HEK293 (cell line): ENCODE measurements at regions not wholly inside any gene's neighbourhood (a gene's known extent, or its start where the extent isn't known, plus 50 kb on each side); places are given as distances from the start of the nearest gene placed in this dataset.
"Not testable (repeated sequence)": the region's sequence is repeated elsewhere in the genome, so short reads cannot be mapped to it uniquely, and the experiment has no call there.

ENCODE experiments used
- CTCF ChIA-PET: fragments of 350-600 bp; formaldehyde crosslinking; extraction: SDS; loops from one replicate; lab custom pipeline; 2021; ENCODE audit warnings: antibody characterized with exemption; lab: Yijun Ruan, JAX
- POLR2A ChIA-PET: fragments of 300-600 bp; formaldehyde crosslinking; extraction: SDS; loops from one replicate; lab custom pipeline; 2020; ENCODE audit warnings: antibody characterized with exemption, inconsistent platforms; lab: Yijun Ruan, JAX
- H3K27ac ChIP-seq: fragments of 200-500 bp; sonication (Bioruptor generic); 2 replicates; pipeline ENCODE4 v1.5.1; 2014; ENCODE audit warnings: low read depth, low read length, control low read depth, inconsistent platforms; ENCODE audit errors: extremely low read depth
- H3K36me3 ChIP-seq, 2 experiments: fragments of 200-500 bp in 1 of 2; sonication (Bioruptor generic) in 1 of 2; 1 replicate in 1 of 2; 2 replicates in 1 of 2; pipeline ENCODE4 v1.5.1; 2014 to 2017; ENCODE audit warnings: inconsistent platforms in 2 of 2, low read length in 2 of 2; ENCODE audit not compliant: control insufficient read depth in 2 of 2, insufficient read depth in 1 of 2
- H3K4me1 ChIP-seq: fragments of 200-500 bp; sonication (Bioruptor generic); 2 replicates; pipeline ENCODE4 v1.5.1; 2014; ENCODE audit warnings: mild to moderate bottlenecking, low read length, inconsistent platforms; ENCODE audit not compliant: control insufficient read depth, insufficient read depth
- H3K4me3 ChIP-seq: 2 replicates; pipeline ENCODE4 v1.5.1; 2011; ENCODE audit warnings: low read depth, mild to moderate bottlenecking, control low read depth, low read length, moderate library complexity
- H3K9me3 ChIP-seq: fragments of 200-500 bp; sonication (Bioruptor generic); 2 replicates; pipeline ENCODE4 v1.5.1; 2014; ENCODE audit warnings: low read depth, low read length, inconsistent platforms; ENCODE audit not compliant: control insufficient read depth, insufficient read depth
- HOXD13 ChIP-seq: sonication (generic); formaldehyde crosslinking; IDR thresholded peaks from 2 replicates; pipeline ENCODE4 v1.8.0; 2022; ENCODE audit warnings: missing genetic modification reagents, borderline replicate concordance
- KLF16 ChIP-seq: fragments of 450-650 bp; formaldehyde crosslinking; IDR thresholded peaks from 2 replicates; pipeline ENCODE4 v1.5.1; 2017; ENCODE audit warnings: missing biosample characterization, missing genetic modification characterization
- SCRT2 ChIP-seq: fragments of 450-650 bp; formaldehyde crosslinking; IDR thresholded peaks from 2 replicates; pipeline ENCODE4 v1.5.1; 2016; ENCODE audit warnings: missing biosample characterization, missing genetic modification characterization
- ZBTB20 ChIP-seq: fragments of 450-650 bp; formaldehyde crosslinking; IDR thresholded peaks from 2 replicates; pipeline ENCODE4 v1.5.1; 2016; ENCODE audit warnings: missing biosample characterization, missing genetic modification characterization
- ZFP37 ChIP-seq: fragments of 450-650 bp; formaldehyde crosslinking; IDR thresholded peaks from 2 replicates; pipeline ENCODE4 v1.5.1; 2016; ENCODE audit warnings: missing biosample characterization, missing genetic modification characterization
- ZNF140 ChIP-seq: fragments of 450-650 bp; formaldehyde crosslinking; IDR thresholded peaks from 2 replicates; pipeline ENCODE4 v1.5.1; 2016; ENCODE audit warnings: missing biosample characterization, missing genetic modification characterization
- ZNF248 ChIP-seq: fragments of 450-650 bp; formaldehyde crosslinking; IDR thresholded peaks from 2 replicates; pipeline ENCODE4 v1.5.1; 2017; ENCODE audit warnings: missing biosample characterization, missing genetic modification characterization
- ZNF416 ChIP-seq: fragments of 450-650 bp; formaldehyde crosslinking; IDR thresholded peaks from 2 replicates; pipeline ENCODE4 v1.5.1; 2016; ENCODE audit warnings: missing biosample characterization, missing genetic modification characterization
- ZNF423 ChIP-seq: fragments of 450-650 bp; formaldehyde crosslinking; IDR thresholded peaks from 2 replicates; pipeline ENCODE4 v1.5.1; 2016; ENCODE audit warnings: missing biosample characterization, missing genetic modification characterization
- ZNF433 ChIP-seq: fragments of 450-650 bp; formaldehyde crosslinking; IDR thresholded peaks from 2 replicates; pipeline ENCODE4 v1.5.1; 2016; ENCODE audit warnings: missing biosample characterization, missing genetic modification characterization, low read depth
- ZNF473 ChIP-seq: fragments of 450-650 bp; formaldehyde crosslinking; IDR thresholded peaks from 2 replicates; pipeline ENCODE4 v1.5.1; 2017; ENCODE audit warnings: missing biosample characterization, missing genetic modification characterization
- ZNF571 ChIP-seq: fragments of 450-650 bp; formaldehyde crosslinking; IDR thresholded peaks from 2 replicates; pipeline ENCODE4 v1.5.0; 2017; ENCODE audit warnings: missing biosample characterization, missing genetic modification characterization
- ZNF677 ChIP-seq: fragments of 450-650 bp; IDR thresholded peaks from 2 replicates; pipeline ENCODE4 v1.5.0; 2018; ENCODE audit warnings: missing biosample characterization, mild to moderate bottlenecking, missing genetic modification characterization, moderate library complexity
- ZNF776 ChIP-seq: fragments of 450-650 bp; formaldehyde crosslinking; IDR thresholded peaks from 2 replicates; pipeline ENCODE4 v1.5.0; 2017; ENCODE audit warnings: missing biosample characterization, missing genetic modification characterization, borderline replicate concordance
- ZNF791 ChIP-seq: fragments of 450-650 bp; formaldehyde crosslinking; IDR thresholded peaks from 2 replicates; pipeline ENCODE4 v1.5.1; 2016; ENCODE audit warnings: missing biosample characterization, missing genetic modification characterization
- TF ChIP-seq, protein P1 (sequence below): fragments of 450-650 bp; formaldehyde crosslinking; IDR thresholded peaks from 2 replicates; pipeline ENCODE4 v1.5.1; 2016; ENCODE audit warnings: missing biosample characterization, missing genetic modification characterization, low read depth
- TF ChIP-seq, protein P2 (sequence below): fragments of 450-650 bp; formaldehyde crosslinking; IDR thresholded peaks from 2 replicates; pipeline ENCODE4 v1.5.1; 2016; ENCODE audit warnings: missing biosample characterization, missing genetic modification characterization, borderline replicate concordance

DNA sequence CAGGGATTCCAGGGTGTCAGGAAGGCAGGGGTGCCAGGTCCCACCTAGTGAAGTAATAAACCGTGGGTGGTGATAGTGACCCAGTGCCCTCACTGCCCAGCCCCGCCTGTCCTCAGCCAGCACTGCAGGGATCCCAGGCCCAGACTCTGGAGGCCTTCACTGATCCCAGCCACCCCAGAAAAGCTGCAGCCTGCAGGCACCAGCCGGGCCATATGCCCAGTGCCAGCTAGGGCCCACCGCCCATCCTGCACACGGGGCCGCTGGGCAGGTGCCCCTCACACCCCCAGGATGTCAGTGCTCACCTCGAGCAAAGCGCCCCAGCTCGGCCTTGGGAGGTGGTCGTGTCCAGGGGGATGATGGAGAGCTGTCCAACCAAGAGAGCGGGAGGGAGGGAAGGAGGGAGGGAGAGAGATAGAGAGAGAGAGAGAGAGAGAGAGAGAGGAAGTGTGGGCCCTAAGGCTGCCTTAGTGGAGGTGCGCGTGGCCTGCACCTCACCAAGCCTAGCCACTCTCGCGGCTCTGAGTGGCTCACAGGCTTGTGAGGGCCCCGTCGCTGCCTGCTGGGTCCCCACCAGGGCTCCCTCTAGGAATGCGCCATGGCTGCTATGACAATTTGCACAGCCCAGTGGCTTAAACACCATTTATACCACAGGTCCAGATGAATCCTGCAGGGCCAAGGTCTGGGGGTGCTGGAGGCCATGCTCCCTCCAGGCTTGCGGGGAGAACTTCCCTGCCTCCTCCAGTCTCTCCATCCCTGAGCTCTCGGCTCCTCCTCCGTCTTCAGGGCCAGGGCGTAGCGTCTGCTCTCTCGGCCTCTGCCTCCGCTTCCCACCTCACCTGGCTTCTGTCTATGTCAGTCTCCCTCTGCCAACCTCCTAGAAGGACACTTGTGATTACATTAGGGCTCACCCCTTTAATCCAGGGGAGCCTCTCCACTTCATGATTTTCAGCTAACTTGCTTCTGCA lies 401.0 kb downstream of the TMEM121 start:
- H3K4me3 ChIP-seq = no peak overlapping the region
- ChIA-PET POLR2A (no interaction called here), CTCF (interaction anchor here (0.6 kb wide), 1 partner anchor 126 kb away, joined by 3 read pairs; no protein-coding TSS in a partner anchor)
- H3K27ac ChIP-seq = no peak overlapping the region
- TF ChIP-seq ZNF791 (tag by site-specific recombination) (no peak), SCRT2 (tag by site-specific recombination) (no peak)
- no peaks in the 10 kb centered on the region for H3K36me3 ChIP-seq
- no peaks in the 10 kb centered on the region for H3K9me3 ChIP-seq
- no peaks in the 10 kb centered on the region for H3K4me1 ChIP-seq

DNA sequence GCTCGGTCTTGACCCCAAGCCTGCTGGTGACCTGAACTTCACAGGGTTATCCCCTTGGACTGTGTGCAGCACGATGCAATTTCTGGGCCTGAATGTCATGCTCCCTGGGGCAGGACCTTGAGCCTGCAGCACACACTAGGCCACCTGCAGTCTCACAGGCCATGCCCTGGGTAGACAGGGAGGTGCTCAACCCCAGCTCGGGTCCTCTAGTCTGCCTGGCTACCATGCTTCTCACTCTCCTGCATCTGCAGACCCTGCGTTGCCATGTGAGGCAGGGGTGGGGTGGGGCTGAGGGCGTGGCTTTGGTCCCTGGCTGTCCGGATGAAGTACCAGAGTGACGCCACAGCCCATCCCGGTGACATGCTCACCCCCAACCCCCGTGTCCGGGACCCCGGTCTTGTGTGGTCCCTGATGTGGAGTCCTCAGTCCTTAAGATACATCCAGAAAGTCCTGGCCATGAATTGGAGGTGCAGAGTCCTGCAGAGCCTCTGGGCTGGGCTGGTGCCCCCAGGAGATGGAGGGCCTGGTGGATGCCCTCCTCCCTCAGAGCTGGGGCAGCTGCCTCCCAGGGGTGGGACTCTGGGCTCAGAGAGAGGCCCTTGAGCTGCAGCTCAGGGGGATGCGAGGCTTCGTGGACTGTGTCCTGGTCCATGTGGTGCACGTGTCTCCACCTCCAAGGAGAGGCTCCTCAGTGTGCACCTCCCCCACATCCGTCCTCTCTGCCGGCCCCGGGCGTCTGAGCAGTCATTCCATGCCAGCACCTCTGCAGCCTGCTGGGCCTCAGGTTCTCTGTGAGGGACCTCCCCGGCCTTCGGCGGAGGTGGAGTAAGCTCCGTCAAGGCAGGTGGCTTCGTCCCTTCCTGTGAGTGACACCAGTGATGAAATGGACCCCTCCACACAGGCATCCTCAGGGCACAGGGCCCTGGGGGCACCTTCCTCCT lies 402.1 kb downstream of the TMEM121 start:
- H3K4me3 ChIP-seq, H3K9me3 ChIP-seq, H3K4me1 ChIP-seq, H3K27ac ChIP-seq, H3K36me3 ChIP-seq, POLR2A ChIA-PET: not testable (repeated sequence)
- CTCF ChIA-PET = interaction anchor here (0.6 kb wide), 1 partner anchor 125 kb away, joined by 3 read pairs; no protein-coding TSS in a partner anchor

DNA sequence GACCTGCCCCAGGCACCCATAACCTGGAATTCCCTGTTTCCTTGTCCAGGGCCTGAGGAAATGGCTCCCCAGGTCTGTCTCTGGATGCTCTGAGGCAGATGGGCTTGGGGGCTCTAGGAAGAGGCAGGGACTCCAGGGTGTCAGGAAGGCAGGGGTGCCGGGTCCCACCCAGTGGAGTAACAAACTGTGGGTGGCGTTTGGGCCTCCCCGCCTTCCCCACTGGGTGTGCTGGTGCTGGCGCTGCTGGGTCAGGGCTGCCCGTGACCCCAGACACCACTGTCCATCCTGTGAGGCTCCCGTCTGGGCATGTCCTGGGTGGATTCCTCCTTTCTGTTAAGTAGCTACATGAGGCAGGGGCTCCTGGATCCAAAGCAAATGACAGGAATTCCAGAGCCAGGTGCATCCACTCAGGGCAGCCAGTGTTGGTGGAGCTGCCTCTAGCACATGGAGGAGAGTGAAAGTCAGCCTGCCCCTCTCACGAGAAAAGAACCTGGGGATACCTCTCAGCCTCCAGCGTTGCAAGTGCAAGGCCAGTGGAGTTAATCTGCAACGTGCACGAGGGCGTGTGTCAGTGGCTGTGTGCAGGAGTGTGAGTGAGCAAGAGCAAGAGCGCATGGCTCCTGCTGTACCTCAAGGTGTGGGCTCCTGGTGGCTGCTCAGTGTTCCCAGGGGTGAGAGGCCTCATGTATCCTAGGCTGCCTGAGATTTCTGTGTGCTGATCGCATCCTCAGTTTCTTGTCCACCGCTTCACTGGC lies 403.1 kb downstream of the TMEM121 start:
- TF ChIP-seq ZNF776 (tag by site-specific recombination) = no peak
- no peak for TF ChIP-seq ZNF473 (tag by site-specific recombination)
- TF ChIP-seq ZFP37 (tag by site-specific recombination) = no peak
- no peak for TF ChIP-seq ZNF433
- no peak for TF ChIP-seq ZNF416 (tag by site-specific recombination)
- no peak for TF ChIP-seq ZNF140 (tag by site-specific recombination)
- TF ChIP-seq, all 188 proteins: peak for 0
- CTCF ChIA-PET = no interaction called here

DNA sequence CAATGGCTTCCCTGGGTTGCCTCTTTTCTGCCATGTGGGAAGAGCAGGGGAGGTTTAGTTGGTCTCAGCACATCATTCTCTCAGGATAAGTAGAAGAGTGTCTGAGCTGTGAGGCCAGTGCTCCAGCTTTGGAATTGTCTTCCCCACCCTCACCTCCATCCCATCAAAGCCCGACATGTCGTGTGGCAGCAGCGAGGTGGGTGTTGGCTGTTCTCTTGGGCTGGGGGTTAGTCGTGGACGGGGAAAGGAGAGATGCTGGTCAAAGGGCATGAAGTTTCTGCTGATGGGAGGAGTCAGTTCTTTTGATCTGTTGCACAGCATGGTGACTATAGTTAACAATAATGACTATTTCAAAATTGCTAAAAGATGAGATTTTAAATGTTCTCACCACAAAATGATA lies 404.2 kb downstream of the TMEM121 start:
- CTCF ChIA-PET = no interaction called here
- H3K4me3 ChIP-seq = no peak overlapping the region
- H3K36me3 ChIP-seq = no peaks in the 10 kb centered on the region
- no peaks in the 10 kb centered on the region for H3K9me3 ChIP-seq
- H3K4me1 ChIP-seq = no peaks in the 10 kb centered on the region
- no peak overlapping the region for H3K27ac ChIP-seq
- POLR2A ChIA-PET = no interaction called here
- TF ChIP-seq ZNF571 (tag by site-specific recombination) (no peak), ZBTB20 (no peak), ZNF423 (tag by site-specific recombination) (no peak), ZNF248 (tag by site-specific recombination) (no peak), HOXD13 (no peak), KLF16 (tag by site-specific recombination) (no peak), ZNF677 (tag by site-specific recombination) (no peak)
- TF ChIP-seq, protein P1, sequence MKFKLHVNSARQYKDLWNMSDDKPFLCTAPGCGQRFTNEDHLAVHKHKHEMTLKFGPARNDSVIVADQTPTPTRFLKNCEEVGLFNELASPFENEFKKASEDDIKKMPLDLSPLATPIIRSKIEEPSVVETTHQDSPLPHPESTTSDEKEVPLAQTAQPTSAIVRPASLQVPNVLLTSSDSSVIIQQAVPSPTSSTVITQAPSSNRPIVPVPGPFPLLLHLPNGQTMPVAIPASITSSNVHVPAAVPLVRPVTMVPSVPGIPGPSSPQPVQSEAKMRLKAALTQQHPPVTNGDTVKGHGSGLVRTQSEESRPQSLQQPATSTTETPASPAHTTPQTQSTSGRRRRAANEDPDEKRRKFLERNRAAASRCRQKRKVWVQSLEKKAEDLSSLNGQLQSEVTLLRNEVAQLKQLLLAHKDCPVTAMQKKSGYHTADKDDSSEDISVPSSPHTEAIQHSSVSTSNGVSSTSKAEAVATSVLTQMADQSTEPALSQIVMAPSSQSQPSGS (tag by site-specific recombination) = no peak
- TF ChIP-seq, protein P2, sequence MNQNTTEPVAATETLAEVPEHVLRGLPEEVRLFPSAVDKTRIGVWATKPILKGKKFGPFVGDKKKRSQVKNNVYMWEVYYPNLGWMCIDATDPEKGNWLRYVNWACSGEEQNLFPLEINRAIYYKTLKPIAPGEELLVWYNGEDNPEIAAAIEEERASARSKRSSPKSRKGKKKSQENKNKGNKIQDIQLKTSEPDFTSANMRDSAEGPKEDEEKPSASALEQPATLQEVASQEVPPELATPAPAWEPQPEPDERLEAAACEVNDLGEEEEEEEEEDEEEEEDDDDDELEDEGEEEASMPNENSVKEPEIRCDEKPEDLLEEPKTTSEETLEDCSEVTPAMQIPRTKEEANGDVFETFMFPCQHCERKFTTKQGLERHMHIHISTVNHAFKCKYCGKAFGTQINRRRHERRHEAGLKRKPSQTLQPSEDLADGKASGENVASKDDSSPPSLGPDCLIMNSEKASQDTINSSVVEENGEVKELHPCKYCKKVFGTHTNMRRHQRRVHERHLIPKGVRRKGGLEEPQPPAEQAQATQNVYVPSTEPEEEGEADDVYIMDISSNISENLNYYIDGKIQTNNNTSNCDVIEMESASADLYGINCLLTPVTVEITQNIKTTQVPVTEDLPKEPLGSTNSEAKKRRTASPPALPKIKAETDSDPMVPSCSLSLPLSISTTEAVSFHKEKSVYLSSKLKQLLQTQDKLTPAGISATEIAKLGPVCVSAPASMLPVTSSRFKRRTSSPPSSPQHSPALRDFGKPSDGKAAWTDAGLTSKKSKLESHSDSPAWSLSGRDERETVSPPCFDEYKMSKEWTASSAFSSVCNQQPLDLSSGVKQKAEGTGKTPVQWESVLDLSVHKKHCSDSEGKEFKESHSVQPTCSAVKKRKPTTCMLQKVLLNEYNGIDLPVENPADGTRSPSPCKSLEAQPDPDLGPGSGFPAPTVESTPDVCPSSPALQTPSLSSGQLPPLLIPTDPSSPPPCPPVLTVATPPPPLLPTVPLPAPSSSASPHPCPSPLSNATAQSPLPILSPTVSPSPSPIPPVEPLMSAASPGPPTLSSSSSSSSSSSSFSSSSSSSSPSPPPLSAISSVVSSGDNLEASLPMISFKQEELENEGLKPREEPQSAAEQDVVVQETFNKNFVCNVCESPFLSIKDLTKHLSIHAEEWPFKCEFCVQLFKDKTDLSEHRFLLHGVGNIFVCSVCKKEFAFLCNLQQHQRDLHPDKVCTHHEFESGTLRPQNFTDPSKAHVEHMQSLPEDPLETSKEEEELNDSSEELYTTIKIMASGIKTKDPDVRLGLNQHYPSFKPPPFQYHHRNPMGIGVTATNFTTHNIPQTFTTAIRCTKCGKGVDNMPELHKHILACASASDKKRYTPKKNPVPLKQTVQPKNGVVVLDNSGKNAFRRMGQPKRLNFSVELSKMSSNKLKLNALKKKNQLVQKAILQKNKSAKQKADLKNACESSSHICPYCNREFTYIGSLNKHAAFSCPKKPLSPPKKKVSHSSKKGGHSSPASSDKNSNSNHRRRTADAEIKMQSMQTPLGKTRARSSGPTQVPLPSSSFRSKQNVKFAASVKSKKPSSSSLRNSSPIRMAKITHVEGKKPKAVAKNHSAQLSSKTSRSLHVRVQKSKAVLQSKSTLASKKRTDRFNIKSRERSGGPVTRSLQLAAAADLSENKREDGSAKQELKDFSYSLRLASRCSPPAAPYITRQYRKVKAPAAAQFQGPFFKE (tag by site-specific recombination) = no peak

More for the DNA sequence above, 403.1 kb downstream of the TMEM121 start:
- H3K27ac ChIP-seq = no peak overlapping the region
- POLR2A ChIA-PET = no interaction called here
- H3K4me1 ChIP-seq = no peaks in the 10 kb centered on the region
- no peaks in the 10 kb centered on the region for H3K9me3 ChIP-seq
- no peaks in the 10 kb centered on the region for H3K36me3 ChIP-seq
- H3K4me3 ChIP-seq = no peak overlapping the region
